Epithelial cell of proximal tubule (primary cell): ENCODE measurements at regions not wholly inside any gene's neighbourhood (a gene's known extent, or its start where the extent isn't known, plus 50 kb on each side); places are given as distances from the start of the nearest gene placed in this dataset.
"Not testable (repeated sequence)": the region's sequence is repeated elsewhere in the genome, so short reads cannot be mapped to it uniquely, and the experiment has no call there.

Experiments
- DNase-seq: peaks from one replicate; pipeline ENCODE4 v3.0.0-alpha.2; 2011; ENCODE audit warnings: low read depth
- H3K4me3 ChIP-seq: 2 replicates; pipeline ENCODE4 v1.5.1; 2011; ENCODE audit warnings: low read depth, mild to moderate bottlenecking, low read length
- TF ChIP-seq, protein P1 (sequence below): conservative IDR thresholded peaks from 2 replicates; pipeline ENCODE4 v1.5.1; 2012; ENCODE audit warnings: low read depth, mild to moderate bottlenecking, low read length

GRCh38 chr1:66455446-66455845 is 78.5 kb upstream of the SGIP1 start:
- DNase-seq, result no peak
- TF ChIP-seq, protein P1, sequence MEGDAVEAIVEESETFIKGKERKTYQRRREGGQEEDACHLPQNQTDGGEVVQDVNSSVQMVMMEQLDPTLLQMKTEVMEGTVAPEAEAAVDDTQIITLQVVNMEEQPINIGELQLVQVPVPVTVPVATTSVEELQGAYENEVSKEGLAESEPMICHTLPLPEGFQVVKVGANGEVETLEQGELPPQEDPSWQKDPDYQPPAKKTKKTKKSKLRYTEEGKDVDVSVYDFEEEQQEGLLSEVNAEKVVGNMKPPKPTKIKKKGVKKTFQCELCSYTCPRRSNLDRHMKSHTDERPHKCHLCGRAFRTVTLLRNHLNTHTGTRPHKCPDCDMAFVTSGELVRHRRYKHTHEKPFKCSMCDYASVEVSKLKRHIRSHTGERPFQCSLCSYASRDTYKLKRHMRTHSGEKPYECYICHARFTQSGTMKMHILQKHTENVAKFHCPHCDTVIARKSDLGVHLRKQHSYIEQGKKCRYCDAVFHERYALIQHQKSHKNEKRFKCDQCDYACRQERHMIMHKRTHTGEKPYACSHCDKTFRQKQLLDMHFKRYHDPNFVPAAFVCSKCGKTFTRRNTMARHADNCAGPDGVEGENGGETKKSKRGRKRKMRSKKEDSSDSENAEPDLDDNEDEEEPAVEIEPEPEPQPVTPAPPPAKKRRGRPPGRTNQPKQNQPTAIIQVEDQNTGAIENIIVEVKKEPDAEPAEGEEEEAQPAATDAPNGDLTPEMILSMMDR, result no peak
- no peak overlapping the region for H3K4me3 ChIP-seq

- TF ChIP-seq, protein P1, result no peak
- no peak for DNase-seq
These were observed 73.2 kb upstream of the SGIP1 start for GRCh38 chr1:66460776-66461175.

DNA sequence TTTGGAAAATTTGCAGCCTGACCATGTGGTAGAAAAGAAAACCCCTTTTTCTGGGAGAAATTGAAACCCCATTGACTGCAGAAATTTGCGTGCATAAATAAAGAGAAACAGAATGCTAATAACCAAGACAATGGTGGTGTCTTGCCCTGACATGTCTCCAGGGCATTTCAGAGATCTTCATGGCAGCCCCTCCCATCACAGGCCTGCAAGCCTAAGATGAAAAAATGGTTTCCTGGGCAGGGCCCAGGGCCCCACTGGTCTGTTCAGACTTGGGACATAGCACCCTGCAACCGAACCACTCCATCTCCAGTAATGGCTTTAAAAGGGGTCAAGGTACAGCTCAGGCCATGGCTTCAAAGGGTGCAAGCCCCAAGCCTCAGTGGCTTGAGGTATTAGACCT is 71.6 kb upstream of the SGIP1 start:
- DNase-seq, result no peak
- no peak overlapping the region for H3K4me3 ChIP-seq
- TF ChIP-seq, protein P1, result no peak

More at GRCh38 chr1:66460776-66461175, 73.2 kb upstream of the SGIP1 start:
- H3K4me3 ChIP-seq, result no peak overlapping the region

DNA sequence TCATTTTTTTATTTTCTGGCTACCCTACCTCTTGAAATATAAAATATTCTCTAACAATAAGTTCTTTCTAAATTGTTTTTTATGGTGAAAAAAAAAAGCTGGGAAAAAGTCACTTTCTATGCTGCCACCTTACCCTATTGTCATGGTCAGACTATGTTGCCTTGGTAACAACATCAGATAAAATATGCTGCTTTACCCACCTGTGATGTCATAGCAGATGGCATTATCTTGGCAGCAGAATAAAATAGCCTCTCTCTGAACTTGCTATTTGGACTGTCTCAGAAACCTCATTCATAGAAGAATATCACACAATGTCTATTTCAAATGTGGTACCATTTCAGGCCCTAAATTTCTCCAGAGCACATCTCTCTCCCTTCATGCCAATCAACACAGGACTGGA is 69.6 kb upstream of the SGIP1 start:
- DNase-seq, result no peak
- no peak overlapping the region for H3K4me3 ChIP-seq
- TF ChIP-seq, protein P1, result no peak

GRCh38 chr1:66464802-66465201 is 69.2 kb upstream of the SGIP1 start:
- H3K4me3 ChIP-seq, result no peak overlapping the region
- DNase-seq, result peak; percentile 29
- TF ChIP-seq, protein P1, result no peak

GRCh38 chr1:66466695-66467094 is 67.3 kb upstream of the SGIP1 start:
- not testable (repeated sequence) for DNase-seq, H3K4me3 ChIP-seq

- no peak for DNase-seq
- no peak overlapping the region for H3K4me3 ChIP-seq
- TF ChIP-seq, protein P1, result no peak
These were observed 65.2 kb upstream of the SGIP1 start for GRCh38 chr1:66468722-66469121.

DNA sequence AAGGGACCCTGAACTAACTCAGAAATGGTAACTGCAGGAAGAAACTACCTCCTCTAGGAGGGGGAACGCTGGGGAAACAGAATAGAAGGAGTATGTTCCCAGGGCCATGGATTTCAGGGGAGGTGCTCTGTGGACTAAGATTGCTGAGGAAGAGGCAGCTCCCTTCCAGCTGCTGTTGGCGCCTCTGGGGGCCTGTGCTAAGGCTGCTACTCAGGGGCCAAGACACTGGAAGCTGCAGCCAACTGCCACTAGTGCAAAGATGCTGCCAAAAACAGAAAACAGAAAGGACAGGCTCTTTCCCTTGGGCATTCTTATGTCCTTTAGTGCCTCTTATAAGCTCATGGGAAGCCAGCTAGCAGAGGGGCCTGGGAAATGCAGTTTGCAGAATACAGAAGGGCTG is 58.0 kb upstream of the SGIP1 start:
- DNase-seq, result no peak
- TF ChIP-seq, protein P1, result no peak
- no peak overlapping the region for H3K4me3 ChIP-seq
